Natural killer cell treated with Interleukin-12 subunit alpha and Interleukin-12 subunit beta and Interleukin-15 and Interleukin-18, amount 100 ng/mL, for 72 hours (primary cell): ENCODE measurements at regions not wholly inside any gene's neighbourhood (a gene's known extent, or its start where the extent isn't known, plus 50 kb on each side); places are given as distances from the start of the nearest gene placed in this dataset.
"Not testable (repeated sequence)": the region's sequence is repeated elsewhere in the genome, so short reads cannot be mapped to it uniquely, and the experiment has no call there.

ENCODE experiments used
- ATAC-seq, 2 donors: fragments of 150-1000 bp; cut with Tn5 transposase in 1 of 2; sonication (Bioruptor Pico), chemical (Tn5 transposase) in 1 of 2; 2 replicates each; pipeline ENCODE4 v1.10.0; 2021
- DNase-seq: peaks from one replicate; pipeline ENCODE4 v3.0.0; 2022; ENCODE audit warnings: low spot score
- H3K27ac Mint-ChIP-seq, 2 donors: 1 replicate in 1 of 2; 2 replicates in 1 of 2; pipeline ENCODE4 v1.8.0; 2022; ENCODE audit warnings: mixed read lengths in 2 of 2, mild to moderate bottlenecking in 1 of 2, moderate library complexity in 1 of 2
- H3K27me3 Mint-ChIP-seq, 2 donors: 1 replicate in 1 of 2; 2 replicates in 1 of 2; pipeline ENCODE4 v1.8.0; 2022; ENCODE audit warnings: mixed read lengths in 2 of 2
- H3K36me3 Mint-ChIP-seq: one replicate; pipeline ENCODE4 v1.8.0; 2022; ENCODE audit warnings: mixed read lengths
- H3K4me1 Mint-ChIP-seq, 2 donors: 1 replicate in 1 of 2; 2 replicates in 1 of 2; pipeline ENCODE4 v1.8.0; 2022; ENCODE audit warnings: low read depth in 2 of 2, mixed read lengths in 2 of 2, mild to moderate bottlenecking in 1 of 2
- H3K4me3 Mint-ChIP-seq: one replicate; pipeline ENCODE4 v1.8.0; 2022; ENCODE audit warnings: mixed read lengths
- H3K9me3 Mint-ChIP-seq: 2 replicates; pipeline ENCODE4 v1.8.0; 2022; ENCODE audit warnings: mixed read lengths

- Mint-ChIP-seq H3K4me3 (no peak overlapping the region), H3K9me3 (peaks cover 7% of the 10 kb centered on the region), H3K36me3 (no peaks in the 10 kb centered on the region), H3K27me3 (peaks cover 0 to 8% of the 10 kb centered on the region in 2 donors), H3K27ac (no peak overlapping the region), H3K4me1 (peaks cover 0 to 6% of the 10 kb centered on the region in 2 donors)
- DNase-seq, result no peak
- ATAC-seq, result no peak
Observed at GRCh38 chr14:84064316-84065125, 1465.4 kb upstream of the FLRT2 start.

GRCh38 chr14:84065811-84066210, 1464.1 kb upstream of the FLRT2 start:
- Mint-ChIP-seq H3K4me1 (peaks cover 0 to 6% of the 10 kb centered on the region in 2 donors), H3K4me3 (no peak overlapping the region), H3K27me3 (peaks cover 0 to 8% of the 10 kb centered on the region in 2 donors), H3K9me3 (peaks cover 7% of the 10 kb centered on the region), H3K36me3 (no peaks in the 10 kb centered on the region), H3K27ac (no peak overlapping the region)
- no peak for DNase-seq
- no peak for ATAC-seq

GRCh38 chr14:84068288-84068687, 1461.7 kb upstream of the FLRT2 start:
- no peak for ATAC-seq
- Mint-ChIP-seq H3K4me1 (peaks cover 0 to 6% of the 10 kb centered on the region in 2 donors), H3K27me3 (no peaks in the 10 kb centered on the region), H3K27ac (no peak overlapping the region), H3K4me3 (no peak overlapping the region), H3K9me3 (peaks cover 4% of the 10 kb centered on the region), H3K36me3 (no peaks in the 10 kb centered on the region)
- no peak for DNase-seq

- no peak for ATAC-seq
- H3K9me3 Mint-ChIP-seq, result peaks cover 4% of the 10 kb centered on the region
- H3K36me3 Mint-ChIP-seq, result no peaks in the 10 kb centered on the region
- no peak overlapping the region for H3K4me3 Mint-ChIP-seq
- DNase-seq, result no peak
- peaks cover 0 to 3% of the 10 kb centered on the region in 2 donors for H3K4me1 Mint-ChIP-seq
- peaks cover 0 to 3% of the 10 kb centered on the region in 2 donors for H3K27me3 Mint-ChIP-seq
- no peak overlapping the region for H3K27ac Mint-ChIP-seq
Observed at GRCh38 chr14:84071061-84071460, 1458.9 kb upstream of the FLRT2 start.

- no peak overlapping the region for H3K4me3 Mint-ChIP-seq
- H3K9me3 Mint-ChIP-seq, result no peaks in the 10 kb centered on the region
Observed at GRCh38 chr14:84074626-84075025, 1455.3 kb upstream of the FLRT2 start.

GRCh38 chr14:84080944-84081343, 1449.0 kb upstream of the FLRT2 start:
- H3K36me3 Mint-ChIP-seq, result no peaks in the 10 kb centered on the region

More at GRCh38 chr14:84074626-84075025, 1455.3 kb upstream of the FLRT2 start:
- Mint-ChIP-seq H3K36me3 (no peaks in the 10 kb centered on the region), H3K27me3 (peaks cover 0 to 3% of the 10 kb centered on the region in 2 donors), H3K4me1 (no peaks in the 10 kb centered on the region), H3K27ac (no peak overlapping the region)
- DNase-seq, result no peak
- ATAC-seq, result no peak

GRCh38 chr14:84084056-84084630, 1445.8 kb upstream of the FLRT2 start:
- DNase-seq (no peak), ATAC-seq (no peak)
- no peak overlapping the region for H3K4me3 Mint-ChIP-seq
- no peaks in the 10 kb centered on the region for H3K27me3 Mint-ChIP-seq
- H3K36me3 Mint-ChIP-seq, result no peaks in the 10 kb centered on the region
- H3K4me1 Mint-ChIP-seq, result no peaks in the 10 kb centered on the region
- H3K27ac Mint-ChIP-seq, result no peak overlapping the region
- peaks cover 4% of the 10 kb centered on the region for H3K9me3 Mint-ChIP-seq

More at GRCh38 chr14:84080944-84081343, 1449.0 kb upstream of the FLRT2 start:
- Mint-ChIP-seq H3K4me3 (no peak overlapping the region), H3K27me3 (no peaks in the 10 kb centered on the region), H3K4me1 (no peaks in the 10 kb centered on the region), H3K9me3 (peaks cover 4% of the 10 kb centered on the region), H3K27ac (no peak overlapping the region)
- ATAC-seq (no peak), DNase-seq (no peak)

GRCh38 chr14:84085493-84085892, 1444.5 kb upstream of the FLRT2 start:
- Mint-ChIP-seq H3K4me3 (no peak overlapping the region), H3K27ac (no peak overlapping the region), H3K36me3 (no peaks in the 10 kb centered on the region), H3K27me3 (no peaks in the 10 kb centered on the region), H3K4me1 (no peaks in the 10 kb centered on the region), H3K9me3 (peaks cover 4% of the 10 kb centered on the region)
- no peak for ATAC-seq
- no peak for DNase-seq

- Mint-ChIP-seq H3K27me3 (no peaks in the 10 kb centered on the region), H3K4me1 (no peaks in the 10 kb centered on the region), H3K4me3 (no peak overlapping the region), H3K9me3 (no peaks in the 10 kb centered on the region), H3K27ac (no peak overlapping the region), H3K36me3 (no peaks in the 10 kb centered on the region)
- DNase-seq (no peak), ATAC-seq (no peak)
Observed at GRCh38 chr14:84086714-84087113, 1443.2 kb upstream of the FLRT2 start.

- Mint-ChIP-seq H3K4me3 (no peak overlapping the region), H3K27me3 (no peaks in the 10 kb centered on the region), H3K36me3 (no peaks in the 10 kb centered on the region), H3K4me1 (no peaks in the 10 kb centered on the region), H3K27ac (no peak overlapping the region), H3K9me3 (no peaks in the 10 kb centered on the region)
- DNase-seq (no peak), ATAC-seq (no peak)
Observed at GRCh38 chr14:84087986-84088531, 1441.9 kb upstream of the FLRT2 start.

GRCh38 chr14:84090837-84091236, 1439.1 kb upstream of the FLRT2 start:
- no peak for ATAC-seq
- no peak for DNase-seq
- no peak overlapping the region for H3K27ac Mint-ChIP-seq
- no peak overlapping the region for H3K4me3 Mint-ChIP-seq
- no peaks in the 10 kb centered on the region for H3K36me3 Mint-ChIP-seq
- no peaks in the 10 kb centered on the region for H3K27me3 Mint-ChIP-seq
- H3K4me1 Mint-ChIP-seq, result no peaks in the 10 kb centered on the region
- no peaks in the 10 kb centered on the region for H3K9me3 Mint-ChIP-seq

GRCh38 chr14:84095681-84096080, 1434.3 kb upstream of the FLRT2 start:
- H3K9me3 Mint-ChIP-seq, result no peaks in the 10 kb centered on the region

GRCh38 chr14:84098261-84098660, 1431.7 kb upstream of the FLRT2 start:
- ATAC-seq (no peak), DNase-seq (no peak)
- Mint-ChIP-seq H3K27ac (no peak overlapping the region), H3K4me3 (no peak overlapping the region), H3K27me3 (no peaks in the 10 kb centered on the region), H3K9me3 (peaks cover 7% of the 10 kb centered on the region), H3K4me1 (peaks cover 0 to 4% of the 10 kb centered on the region in 2 donors), H3K36me3 (peaks cover 14% of the 10 kb centered on the region)

More at GRCh38 chr14:84095681-84096080, 1434.3 kb upstream of the FLRT2 start:
- Mint-ChIP-seq H3K27ac (no peak overlapping the region), H3K4me3 (no peak overlapping the region), H3K27me3 (no peaks in the 10 kb centered on the region), H3K36me3 (no peaks in the 10 kb centered on the region), H3K4me1 (peaks cover 0 to 4% of the 10 kb centered on the region in 2 donors)
- ATAC-seq (no peak), DNase-seq (no peak)

- not testable (repeated sequence) for H3K4me3 Mint-ChIP-seq, DNase-seq, H3K4me1 Mint-ChIP-seq, H3K27me3 Mint-ChIP-seq, H3K9me3 Mint-ChIP-seq, H3K27ac Mint-ChIP-seq, ATAC-seq
- H3K36me3 Mint-ChIP-seq, result peaks cover 14% of the 10 kb centered on the region
Observed at GRCh38 chr14:84099560-84099959, 1430.4 kb upstream of the FLRT2 start.
